ENCODE measurements at regions not wholly inside any gene's neighbourhood (a gene's known extent, or its start where the extent isn't known, plus 50 kb on each side); places are given as distances from the start of the nearest gene placed in this dataset.

- TF ChIP-seq REST (IDR thresholded peaks at IDR 0.05; ENCODE audit: insufficient replicate concordance, low read depth) (no peak), POLR2AphosphoS5 (IDR thresholded peaks at IDR 0.05; ENCODE audit: low read depth) (no peak), SPI1 (IDR thresholded peaks at IDR 0.05; ENCODE audit: borderline replicate concordance, low read depth) (no peak), GABPA (IDR thresholded peaks at IDR 0.05; ENCODE audit: low read depth) (no peak)
- TF ChIP-seq, protein P1, sequence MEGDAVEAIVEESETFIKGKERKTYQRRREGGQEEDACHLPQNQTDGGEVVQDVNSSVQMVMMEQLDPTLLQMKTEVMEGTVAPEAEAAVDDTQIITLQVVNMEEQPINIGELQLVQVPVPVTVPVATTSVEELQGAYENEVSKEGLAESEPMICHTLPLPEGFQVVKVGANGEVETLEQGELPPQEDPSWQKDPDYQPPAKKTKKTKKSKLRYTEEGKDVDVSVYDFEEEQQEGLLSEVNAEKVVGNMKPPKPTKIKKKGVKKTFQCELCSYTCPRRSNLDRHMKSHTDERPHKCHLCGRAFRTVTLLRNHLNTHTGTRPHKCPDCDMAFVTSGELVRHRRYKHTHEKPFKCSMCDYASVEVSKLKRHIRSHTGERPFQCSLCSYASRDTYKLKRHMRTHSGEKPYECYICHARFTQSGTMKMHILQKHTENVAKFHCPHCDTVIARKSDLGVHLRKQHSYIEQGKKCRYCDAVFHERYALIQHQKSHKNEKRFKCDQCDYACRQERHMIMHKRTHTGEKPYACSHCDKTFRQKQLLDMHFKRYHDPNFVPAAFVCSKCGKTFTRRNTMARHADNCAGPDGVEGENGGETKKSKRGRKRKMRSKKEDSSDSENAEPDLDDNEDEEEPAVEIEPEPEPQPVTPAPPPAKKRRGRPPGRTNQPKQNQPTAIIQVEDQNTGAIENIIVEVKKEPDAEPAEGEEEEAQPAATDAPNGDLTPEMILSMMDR (IDR thresholded peaks at IDR 0.05; ENCODE audit: insufficient read depth, low read length): no peak
Observed at GRCh38 chr4:65063601-65064000, 606.7 kb downstream of the EPHA5 start.
